Activated naive CD4-positive, alpha-beta T cell treated with anti-CD3 and anti-CD28 coated beads, Interleukin-2, amount 10 ng/mL, durations not matched to agents 7 days and 5 days (primary cell): ENCODE measurements at regions not wholly inside any gene's neighbourhood (a gene's known extent, or its start where the extent isn't known, plus 50 kb on each side); places are given as distances from the start of the nearest gene placed in this dataset.
"Not testable (repeated sequence)": the region's sequence is repeated elsewhere in the genome, so short reads cannot be mapped to it uniquely, and the experiment has no call there.

Experiments used
- CTCF ChIA-PET: fragments of 350-600 bp; sonication (Branson Sonifier 250); formaldehyde crosslinking; loops from one replicate; lab custom pipeline; 2021; ENCODE audit warnings: antibody characterized with exemption; lab: Charles Lee
- DNase-seq: peaks from one replicate; pipeline ENCODE4 v3.0.0-alpha.2; 2020
- H3K27ac Mint-ChIP-seq: one replicate; pipeline ENCODE4 v1.8.0; 2021; ENCODE audit warnings: mild to moderate bottlenecking, moderate library complexity, mixed read lengths
- H3K27me3 Mint-ChIP-seq: one replicate; pipeline ENCODE4 v1.8.0; 2021; ENCODE audit warnings: mild to moderate bottlenecking, mixed read lengths
- H3K36me3 Mint-ChIP-seq: one replicate; pipeline ENCODE4 v1.8.0; 2021; ENCODE audit warnings: mixed read lengths
- H3K4me1 Mint-ChIP-seq: one replicate; pipeline ENCODE4 v1.8.0; 2021; ENCODE audit warnings: mixed read lengths
- H3K4me3 Mint-ChIP-seq: one replicate; pipeline ENCODE4 v1.8.0; 2021; ENCODE audit warnings: mild to moderate bottlenecking, moderate library complexity, mixed read lengths
- H3K9me3 Mint-ChIP-seq: one replicate; pipeline ENCODE4 v1.8.0; 2021; ENCODE audit warnings: mixed read lengths

GRCh38 chr17:34001246-34001645, 253.8 kb upstream of the CCL2 start:
- Mint-ChIP-seq H3K4me1 (no peaks in the 10 kb centered on the region), H3K27me3 (peaks cover 12% of the 10 kb centered on the region), H3K9me3 (peaks cover 5% of the 10 kb centered on the region), H3K4me3 (no peak overlapping the region), H3K27ac (no peak overlapping the region), H3K36me3 (no peaks in the 10 kb centered on the region)
- no peak for DNase-seq
- CTCF ChIA-PET, result no interaction called here

DNA sequence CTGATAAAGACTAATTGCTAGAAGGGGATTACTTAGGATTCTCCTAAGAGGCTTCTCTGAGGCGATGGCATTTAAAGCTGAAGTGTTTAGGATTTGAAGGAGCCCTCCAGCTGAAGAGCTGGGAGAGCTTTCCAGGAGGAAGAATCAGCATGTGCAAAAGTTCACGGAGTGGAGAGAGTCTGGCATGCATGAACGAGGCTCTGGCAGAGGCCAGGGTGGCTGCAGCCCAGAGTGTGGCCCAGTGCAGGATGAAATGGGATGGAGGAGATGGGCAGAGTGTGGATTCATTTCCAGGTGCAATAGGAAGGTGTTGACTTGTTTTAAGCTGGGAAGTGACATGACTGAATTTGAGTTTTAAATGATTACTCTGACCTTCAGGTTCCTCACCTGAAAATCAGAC, 249.0 kb upstream of the CCL2 start:
- H3K27me3 Mint-ChIP-seq, result peaks cover 21% of the 10 kb centered on the region
- peaks cover 2% of the 10 kb centered on the region for H3K9me3 Mint-ChIP-seq
- CTCF ChIA-PET, result no interaction called here
- no peaks in the 10 kb centered on the region for H3K36me3 Mint-ChIP-seq
- H3K4me1 Mint-ChIP-seq, result no peaks in the 10 kb centered on the region
- H3K4me3 Mint-ChIP-seq, result no peak overlapping the region
- DNase-seq, result no peak
- no peak overlapping the region for H3K27ac Mint-ChIP-seq

- no peaks in the 10 kb centered on the region for H3K36me3 Mint-ChIP-seq
- DNase-seq, result no peak
- H3K9me3 Mint-ChIP-seq, result no peaks in the 10 kb centered on the region
- H3K27me3 Mint-ChIP-seq, result peaks cover 18% of the 10 kb centered on the region
- H3K4me3 Mint-ChIP-seq, result no peak overlapping the region
- H3K4me1 Mint-ChIP-seq, result no peaks in the 10 kb centered on the region
- H3K27ac Mint-ChIP-seq, result no peak overlapping the region
- CTCF ChIA-PET, result no interaction called here
Measured at GRCh38 chr17:34008125-34008524, 247.0 kb upstream of the CCL2 start.

DNA sequence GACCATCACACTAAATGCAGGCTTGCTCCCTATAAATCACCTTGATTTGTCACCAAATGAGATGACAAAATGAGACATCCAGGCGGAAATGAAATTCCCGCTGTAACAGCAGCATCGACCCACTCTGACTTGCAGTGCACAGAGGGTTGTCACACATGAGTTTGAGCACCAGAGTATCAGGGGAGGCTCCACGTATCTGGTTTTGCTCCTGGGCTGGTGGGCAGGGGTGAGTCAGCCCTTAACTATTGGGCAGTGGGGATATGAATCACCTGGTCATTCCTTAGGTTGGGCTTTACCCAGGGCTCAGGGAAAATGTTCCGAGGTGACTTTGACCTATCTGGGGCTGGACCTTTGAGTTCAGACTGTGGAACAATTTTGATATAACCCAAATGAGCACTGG, 245.2 kb upstream of the CCL2 start:
- Mint-ChIP-seq H3K4me3 (no peak overlapping the region), H3K36me3 (no peaks in the 10 kb centered on the region), H3K9me3 (no peaks in the 10 kb centered on the region), H3K27ac (no peak overlapping the region), H3K27me3 (peaks cover 18% of the 10 kb centered on the region), H3K4me1 (no peaks in the 10 kb centered on the region)
- CTCF ChIA-PET, result no interaction called here
- no peak for DNase-seq

GRCh38 chr17:34010534-34010933, 244.6 kb upstream of the CCL2 start:
- no peaks in the 10 kb centered on the region for H3K9me3 Mint-ChIP-seq
- CTCF ChIA-PET, result no interaction called here
- no peak overlapping the region for H3K27ac Mint-ChIP-seq
- peaks cover 14% of the 10 kb centered on the region for H3K27me3 Mint-ChIP-seq
- no peaks in the 10 kb centered on the region for H3K4me1 Mint-ChIP-seq
- no peak overlapping the region for H3K4me3 Mint-ChIP-seq
- H3K36me3 Mint-ChIP-seq, result no peaks in the 10 kb centered on the region
- no peak for DNase-seq

DNA sequence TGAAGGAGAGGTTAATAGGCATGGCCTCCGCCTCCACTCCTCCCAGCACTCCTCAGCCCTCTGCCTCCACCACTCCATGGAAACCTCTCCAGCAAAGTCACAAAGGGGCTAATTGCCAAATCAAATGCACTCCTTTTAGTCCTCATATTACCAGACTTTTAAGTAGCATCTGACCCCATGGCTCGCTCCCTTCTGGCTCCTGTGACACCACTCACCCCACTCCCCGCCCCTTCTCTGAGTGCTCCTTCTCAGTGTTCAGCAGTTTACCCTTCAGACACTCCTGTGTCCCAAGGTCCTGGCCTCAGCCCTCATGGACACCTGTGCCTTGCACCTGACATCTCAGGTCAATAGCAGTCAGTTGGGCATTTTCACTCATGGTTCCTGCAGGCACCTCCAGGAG, 243.5 kb upstream of the CCL2 start:
- H3K4me3 Mint-ChIP-seq, result no peak overlapping the region
- DNase-seq, result no peak
- CTCF ChIA-PET, result no interaction called here
- H3K9me3 Mint-ChIP-seq, result no peaks in the 10 kb centered on the region
- no peak overlapping the region for H3K27ac Mint-ChIP-seq
- H3K27me3 Mint-ChIP-seq, result peaks cover 10% of the 10 kb centered on the region
- no peaks in the 10 kb centered on the region for H3K36me3 Mint-ChIP-seq
- H3K4me1 Mint-ChIP-seq, result no peaks in the 10 kb centered on the region

GRCh38 chr17:34012709-34013375, 242.2 kb upstream of the CCL2 start:
- Mint-ChIP-seq H3K4me1 (no peaks in the 10 kb centered on the region), H3K4me3 (no peak overlapping the region), H3K9me3 (no peaks in the 10 kb centered on the region), H3K36me3 (no peaks in the 10 kb centered on the region), H3K27me3 (peaks cover 7% of the 10 kb centered on the region), H3K27ac (no peak overlapping the region)
- CTCF ChIA-PET, result no interaction called here
- no peak for DNase-seq

- Mint-ChIP-seq H3K9me3 (no peaks in the 10 kb centered on the region), H3K27ac (no peak overlapping the region), H3K4me3 (no peak overlapping the region), H3K36me3 (no peaks in the 10 kb centered on the region), H3K27me3 (peaks cover 3% of the 10 kb centered on the region), H3K4me1 (no peaks in the 10 kb centered on the region)
- DNase-seq, result no peak
- CTCF ChIA-PET, result no interaction called here
Measured at GRCh38 chr17:34015253-34015652, 239.8 kb upstream of the CCL2 start.

DNA sequence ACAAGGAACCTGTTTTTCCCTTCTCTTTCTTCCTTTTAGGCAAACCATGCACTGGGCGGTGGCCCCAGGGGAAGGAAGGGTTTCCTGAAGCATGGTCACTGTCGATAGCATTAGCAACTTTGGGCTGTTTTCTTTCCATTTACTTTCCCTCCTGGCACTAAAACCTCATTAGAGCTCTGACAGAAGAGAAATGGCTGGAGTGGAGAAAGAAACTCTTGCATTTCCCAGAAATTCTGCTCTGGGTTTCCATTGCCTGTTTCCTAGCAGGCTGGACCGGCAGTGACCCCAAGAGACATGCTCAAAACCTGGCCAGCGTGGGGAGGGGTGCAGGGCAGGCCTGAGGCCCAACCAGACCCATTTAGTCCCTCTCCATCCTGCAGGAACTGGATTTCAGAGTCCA, 230.7 kb upstream of the CCL2 start:
- H3K4me1 Mint-ChIP-seq, result no peaks in the 10 kb centered on the region
- DNase-seq, result no peak
- no peak overlapping the region for H3K4me3 Mint-ChIP-seq
- no peak overlapping the region for H3K27ac Mint-ChIP-seq
- no peaks in the 10 kb centered on the region for H3K9me3 Mint-ChIP-seq
- H3K27me3 Mint-ChIP-seq, result peaks cover 8% of the 10 kb centered on the region
- CTCF ChIA-PET, result no interaction called here
- no peaks in the 10 kb centered on the region for H3K36me3 Mint-ChIP-seq

GRCh38 chr17:34024806-34025551, 230.1 kb upstream of the CCL2 start:
- H3K27ac Mint-ChIP-seq, result no peak overlapping the region
- H3K36me3 Mint-ChIP-seq, result no peaks in the 10 kb centered on the region
- CTCF ChIA-PET, result no interaction called here
- DNase-seq, result no peak
- no peaks in the 10 kb centered on the region for H3K4me1 Mint-ChIP-seq
- H3K4me3 Mint-ChIP-seq, result no peak overlapping the region
- H3K27me3 Mint-ChIP-seq, result peaks cover 8% of the 10 kb centered on the region
- no peaks in the 10 kb centered on the region for H3K9me3 Mint-ChIP-seq

- peaks cover 18% of the 10 kb centered on the region for H3K9me3 Mint-ChIP-seq
- CTCF ChIA-PET, H3K4me3 Mint-ChIP-seq, H3K4me1 Mint-ChIP-seq, DNase-seq, H3K36me3 Mint-ChIP-seq, H3K27ac Mint-ChIP-seq, H3K27me3 Mint-ChIP-seq: not testable (repeated sequence)
Measured at GRCh38 chr17:34030601-34031000, 224.5 kb upstream of the CCL2 start.

DNA sequence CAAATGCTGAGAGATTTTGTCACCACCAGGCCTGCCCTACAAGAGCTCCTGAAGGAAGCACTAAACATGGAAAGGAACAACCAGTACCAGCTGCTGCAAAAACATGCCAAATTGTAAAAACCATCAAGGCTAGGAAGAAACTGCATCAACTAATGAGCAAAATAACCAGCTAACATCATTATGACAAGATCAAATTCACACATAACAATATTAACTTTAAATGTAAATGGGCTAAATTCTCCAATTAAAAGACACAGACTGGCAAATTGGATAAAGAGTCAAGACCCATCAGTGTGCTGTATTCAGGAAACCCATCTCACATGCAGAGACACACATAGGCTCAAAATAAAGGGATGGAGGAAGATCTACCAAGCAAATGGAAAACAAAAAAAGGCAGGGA, 222.8 kb upstream of the CCL2 start:
- CTCF ChIA-PET, H3K4me3 Mint-ChIP-seq, H3K36me3 Mint-ChIP-seq, H3K4me1 Mint-ChIP-seq, DNase-seq, H3K27ac Mint-ChIP-seq, H3K27me3 Mint-ChIP-seq: not testable (repeated sequence)
- H3K9me3 Mint-ChIP-seq, result peaks cover 18% of the 10 kb centered on the region

GRCh38 chr17:34038786-34039185, 216.3 kb upstream of the CCL2 start:
- H3K27ac Mint-ChIP-seq, DNase-seq, H3K27me3 Mint-ChIP-seq, H3K36me3 Mint-ChIP-seq, H3K4me1 Mint-ChIP-seq, H3K9me3 Mint-ChIP-seq, CTCF ChIA-PET, H3K4me3 Mint-ChIP-seq: not testable (repeated sequence)

- H3K4me3 Mint-ChIP-seq, H3K27ac Mint-ChIP-seq, H3K4me1 Mint-ChIP-seq, H3K36me3 Mint-ChIP-seq, CTCF ChIA-PET, DNase-seq, H3K9me3 Mint-ChIP-seq, H3K27me3 Mint-ChIP-seq: not testable (repeated sequence)
Measured at GRCh38 chr17:34039213-34039612, 215.9 kb upstream of the CCL2 start.

DNA sequence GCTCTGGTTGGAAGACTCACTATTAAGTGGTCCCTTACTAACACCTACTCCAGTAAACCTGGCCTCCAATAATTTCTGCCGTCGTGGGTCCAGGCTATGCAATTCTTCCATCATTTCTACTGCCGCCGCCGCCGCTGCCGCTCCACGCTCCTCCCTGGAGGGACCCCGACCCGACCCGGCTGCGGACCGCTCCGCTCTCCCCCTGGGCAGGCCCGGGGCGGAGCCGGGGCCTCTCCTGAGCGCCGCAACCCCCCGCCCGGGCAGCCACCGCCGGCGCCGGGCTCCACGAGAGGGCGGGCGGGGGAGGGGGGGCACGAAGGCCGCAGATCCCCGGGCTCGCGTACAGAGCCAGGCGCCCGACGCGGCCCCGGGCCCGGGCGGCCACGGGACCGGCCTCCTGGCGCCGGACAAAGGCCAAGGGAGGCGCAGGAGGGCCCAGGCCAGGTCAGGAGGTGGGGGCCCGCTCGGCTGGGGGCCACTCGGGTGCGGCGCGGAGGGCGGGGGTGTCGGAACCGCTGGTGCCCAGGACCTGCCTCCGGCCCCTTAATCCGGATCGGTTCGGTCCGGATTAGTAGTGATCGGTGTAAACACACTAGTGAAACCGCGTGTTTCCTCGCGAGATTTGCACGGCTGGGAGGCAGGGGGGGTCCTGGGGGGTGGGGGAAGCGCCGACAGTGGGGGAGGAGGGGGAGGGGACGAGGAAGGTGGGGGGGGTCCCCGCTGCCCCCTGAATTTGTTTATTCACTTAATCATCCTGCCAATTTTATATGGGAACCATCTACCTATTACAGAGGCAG, 215.1 kb upstream of the CCL2 start:
- H3K36me3 Mint-ChIP-seq, CTCF ChIA-PET, H3K4me1 Mint-ChIP-seq, H3K27me3 Mint-ChIP-seq, H3K4me3 Mint-ChIP-seq, H3K9me3 Mint-ChIP-seq, H3K27ac Mint-ChIP-seq: not testable (repeated sequence)
- peak; percentile 43 for DNase-seq
